NB4 (cell line): ENCODE measurements at regions not wholly inside any gene's neighbourhood (a gene's known extent, or its start where the extent isn't known, plus 50 kb on each side); places are given as distances from the start of the nearest gene placed in this dataset.
A peak's percentile ranks its signal among the peaks of the same experiment; 100 is the strongest.

Experiments used
- DNase-seq: peaks from one replicate; pipeline ENCODE4 v3.0.0; 2010; ENCODE audit warnings: low read depth
- H3K4me3 ChIP-seq: one replicate; pipeline ENCODE4 v1.5.1; 2011; ENCODE audit warnings: mild to moderate bottlenecking, low read depth, low read length, moderate library complexity
- CTCF ChIP-seq: IDR thresholded peaks from one replicate; pipeline ENCODE4 v1.5.1; 2012; ENCODE audit warnings: low read depth, low read length
- MAX ChIP-seq: IDR thresholded peaks from 2 replicates; pipeline ENCODE4 v1.6.1; 2011; ENCODE audit warnings: low read depth, low read length
- MYC ChIP-seq: IDR thresholded peaks from 2 replicates; pipeline ENCODE4 v1.6.1; 2011; ENCODE audit warnings: low read depth, low read length
- POLR2A ChIP-seq: IDR thresholded peaks from 2 replicates; pipeline ENCODE4 v1.6.1; 2011; ENCODE audit warnings: mild to moderate bottlenecking; ENCODE audit not compliant: insufficient read length; ENCODE audit errors: extremely low read depth

GRCh38 chr16:79276501-79276900, 324.0 kb downstream of the MAF start:
- DNase-seq: no peak
- TF ChIP-seq CTCF (no peak), MYC (no peak), MAX (no peak), POLR2A (no peak)
- no peak overlapping the region for H3K4me3 ChIP-seq

DNA sequence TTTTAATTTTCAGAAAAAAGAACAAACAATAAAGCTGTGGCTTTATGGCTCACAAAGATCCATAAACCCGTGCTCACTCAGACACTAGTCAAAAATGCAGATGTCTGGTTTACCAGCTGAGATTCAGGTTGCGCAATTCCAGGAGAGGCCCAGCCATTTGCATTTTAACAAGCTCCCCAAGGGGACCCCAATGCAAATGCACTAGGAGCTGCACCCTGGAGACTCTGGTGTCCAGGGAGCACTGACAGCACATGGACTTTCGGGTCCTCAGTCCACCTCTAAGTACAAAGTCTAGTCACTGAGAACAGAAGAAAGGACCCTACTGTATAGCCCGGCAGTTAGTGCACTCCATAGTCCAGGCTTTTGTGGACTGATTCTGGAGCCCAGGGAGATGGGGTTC, 326.3 kb downstream of the MAF start:
- TF ChIP-seq POLR2A: no peak
- peak; percentile 16 for DNase-seq

GRCh38 chr16:79272141-79272577, 328.4 kb downstream of the MAF start:
- no peak for DNase-seq
- TF ChIP-seq MYC (no peak), MAX (no peak), POLR2A (no peak), CTCF (no peak)
- no peak overlapping the region for H3K4me3 ChIP-seq

More for the DNA sequence above, 326.3 kb downstream of the MAF start:
- H3K4me3 ChIP-seq: no peak overlapping the region

DNA sequence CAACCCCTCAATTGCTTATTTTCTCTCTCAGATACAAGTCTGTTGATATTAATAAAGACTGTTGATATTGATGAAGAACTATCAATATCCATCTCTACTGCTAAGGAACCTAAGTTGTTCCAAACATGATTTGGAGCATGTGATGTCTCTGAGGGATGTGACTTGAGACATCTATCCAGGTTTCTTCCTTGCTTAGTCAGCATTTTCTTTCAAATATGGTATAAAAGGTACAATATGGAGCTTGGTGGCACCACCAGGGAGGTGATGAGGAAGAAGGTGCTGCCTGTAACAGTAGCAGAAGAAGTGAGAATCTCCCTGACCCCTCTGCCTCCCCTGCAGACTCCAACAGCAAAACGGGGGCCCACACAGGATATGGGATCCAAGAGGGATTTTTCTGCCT, 329.0 kb downstream of the MAF start:
- H3K4me3 ChIP-seq: no peak overlapping the region
- TF ChIP-seq MAX (no peak), CTCF (no peak), MYC (no peak), POLR2A (no peak)
- no peak for DNase-seq

DNA sequence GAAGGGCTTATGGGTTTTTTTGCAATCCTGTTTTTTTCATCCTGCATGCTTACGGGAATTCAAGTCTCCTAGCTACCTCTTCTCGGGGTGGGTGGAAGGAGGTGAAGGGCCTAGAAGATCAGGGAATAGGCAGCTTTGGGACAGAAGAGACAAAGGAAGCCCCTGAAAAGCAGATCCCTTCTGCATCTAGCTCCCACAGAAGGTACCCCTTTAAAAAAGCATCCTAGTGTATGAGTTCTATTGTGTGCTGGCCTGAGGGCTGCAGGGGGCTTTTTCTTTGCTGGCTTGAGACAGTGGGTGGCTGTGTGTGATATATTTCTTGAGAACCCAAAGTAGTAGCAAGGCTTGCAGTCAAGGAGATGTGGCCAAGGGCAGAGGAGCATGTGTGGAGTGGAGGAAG, 330.5 kb downstream of the MAF start:
- TF ChIP-seq MYC: no peak
- no peak for TF ChIP-seq POLR2A
- TF ChIP-seq CTCF: no peak
- TF ChIP-seq MAX: no peak
- H3K4me3 ChIP-seq: no peak overlapping the region
- DNase-seq: no peak

DNA sequence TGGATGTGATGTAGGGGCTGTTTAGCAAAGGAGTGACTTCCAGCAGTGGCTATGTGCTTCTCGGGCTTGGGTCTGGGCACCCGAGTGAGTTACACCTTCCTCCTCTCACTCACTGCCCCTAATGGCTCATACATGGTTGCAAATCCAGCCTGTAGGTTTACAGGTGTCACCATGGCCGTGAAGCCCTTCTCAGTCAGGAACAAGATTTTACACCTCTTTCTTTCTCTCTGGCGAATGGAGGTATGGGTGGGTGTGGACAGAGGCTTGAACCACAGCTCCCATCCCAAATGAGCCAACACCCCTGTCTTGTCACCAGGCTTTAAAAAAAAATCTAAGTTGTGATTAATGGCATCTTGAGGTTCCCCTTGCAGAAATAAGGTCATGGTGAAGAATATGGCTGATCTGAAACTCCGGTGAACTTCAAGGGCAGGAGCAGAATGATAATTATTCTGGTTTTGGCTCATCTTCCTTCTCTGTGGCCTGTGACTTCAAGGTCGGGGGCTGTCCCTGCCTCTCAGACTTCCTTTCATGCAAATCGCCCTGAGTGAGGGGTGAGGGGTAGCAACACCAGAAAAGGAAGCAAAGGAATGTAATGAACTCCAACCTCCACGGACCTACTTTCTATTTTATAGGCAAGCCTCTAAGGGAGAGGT, 331.2 kb downstream of the MAF start:
- no peak overlapping the region for H3K4me3 ChIP-seq
- no peak for DNase-seq
- TF ChIP-seq MYC (no peak), POLR2A (no peak), CTCF (no peak), MAX (no peak)
